ENCODE measurements at regions not wholly inside any gene's neighbourhood (a gene's known extent, or its start where the extent isn't known, plus 50 kb on each side); places are given as distances from the start of the nearest gene placed in this dataset.

- no peak for TF ChIP-seq CTCF (IDR thresholded peaks at IDR 0.05)
- no peak for TF ChIP-seq POLR2AphosphoS5 (IDR thresholded peaks at IDR 0.05; ENCODE audit: low read depth, low read length)
- TF ChIP-seq SIN3A (IDR thresholded peaks at IDR 0.05; ENCODE audit: borderline replicate concordance, insufficient read depth, low read depth, low read length), result no peak
These were observed 88.3 kb upstream of the PCDH9 start for GRCh38 chr13:67318398-67318797.
